Liver (tissue), 3 donors: ENCODE measurements at regions not wholly inside any gene's neighbourhood (a gene's known extent, or its start where the extent isn't known, plus 50 kb on each side); places are given as distances from the start of the nearest gene placed in this dataset.

Experiments
- FOXA1 ChIP-seq: IDR thresholded peaks from 2 replicates; pipeline ENCODE4 v1.6.1; 2016; ENCODE audit warnings: antibody characterized with exemption
- RAD21 ChIP-seq, 2 donors: IDR thresholded peaks; 2 replicates each; pipeline ENCODE4 v1.6.1; 2016; ENCODE audit warnings: antibody characterized with exemption in 2 of 2, mild to moderate bottlenecking in 2 of 2
- TAF1 ChIP-seq: conservative IDR thresholded peaks from 2 replicates; pipeline ENCODE4 v1.6.1; 2016; ENCODE audit warnings: antibody characterized with exemption, mild to moderate bottlenecking
- TF ChIP-seq, protein P1 (sequence below): fragments of 150-350 bp; IDR thresholded peaks from 2 replicates; pipeline ENCODE4 v1.5.1; 2017; ENCODE audit warnings: improper control_type of control experiment, low read depth, low read length; ENCODE audit not compliant: missing input control
- donor health status: healthy.
- donor health status: healthy.

DNA sequence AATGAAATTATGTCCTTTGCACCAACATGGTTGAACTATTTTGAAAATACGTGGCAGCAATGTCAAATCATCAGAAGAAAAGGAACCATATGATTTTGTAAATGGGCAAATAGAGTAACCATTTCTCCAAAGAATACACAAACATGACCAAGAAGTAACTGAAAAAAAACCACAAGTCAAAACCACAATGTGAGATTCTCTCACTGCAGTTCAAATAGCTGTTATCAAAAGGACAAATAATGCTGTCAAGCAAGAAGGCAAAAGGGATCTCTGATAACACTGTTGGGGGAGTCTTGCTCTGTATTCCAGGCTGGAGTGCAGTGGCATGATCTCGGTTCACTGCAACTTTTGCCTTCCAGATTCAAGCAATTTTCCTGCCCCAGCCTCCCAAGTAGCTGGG, 170.7 kb upstream of the XIST start:
- TF ChIP-seq FOXA1 (no peak), TAF1 (no peak), RAD21 (IDR thresholded peaks at IDR 0.05) (no peak)
- TF ChIP-seq, protein P1, sequence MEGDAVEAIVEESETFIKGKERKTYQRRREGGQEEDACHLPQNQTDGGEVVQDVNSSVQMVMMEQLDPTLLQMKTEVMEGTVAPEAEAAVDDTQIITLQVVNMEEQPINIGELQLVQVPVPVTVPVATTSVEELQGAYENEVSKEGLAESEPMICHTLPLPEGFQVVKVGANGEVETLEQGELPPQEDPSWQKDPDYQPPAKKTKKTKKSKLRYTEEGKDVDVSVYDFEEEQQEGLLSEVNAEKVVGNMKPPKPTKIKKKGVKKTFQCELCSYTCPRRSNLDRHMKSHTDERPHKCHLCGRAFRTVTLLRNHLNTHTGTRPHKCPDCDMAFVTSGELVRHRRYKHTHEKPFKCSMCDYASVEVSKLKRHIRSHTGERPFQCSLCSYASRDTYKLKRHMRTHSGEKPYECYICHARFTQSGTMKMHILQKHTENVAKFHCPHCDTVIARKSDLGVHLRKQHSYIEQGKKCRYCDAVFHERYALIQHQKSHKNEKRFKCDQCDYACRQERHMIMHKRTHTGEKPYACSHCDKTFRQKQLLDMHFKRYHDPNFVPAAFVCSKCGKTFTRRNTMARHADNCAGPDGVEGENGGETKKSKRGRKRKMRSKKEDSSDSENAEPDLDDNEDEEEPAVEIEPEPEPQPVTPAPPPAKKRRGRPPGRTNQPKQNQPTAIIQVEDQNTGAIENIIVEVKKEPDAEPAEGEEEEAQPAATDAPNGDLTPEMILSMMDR, result no peak
